H1 (cell line): ENCODE measurements at regions not wholly inside any gene's neighbourhood (a gene's known extent, or its start where the extent isn't known, plus 50 kb on each side); places are given as distances from the start of the nearest gene placed in this dataset.

Source experiments
- CTCF ChIA-PET: fragments of 300-600 bp; sonication (Branson Sonifier 250); formaldehyde crosslinking; loops from one replicate; lab custom pipeline; 2021; ENCODE audit not compliant: partially characterized antibody; lab: Charles Lee
- POLR2A ChIA-PET: fragments of 300-600 bp; sonication (Branson Sonifier 250); formaldehyde crosslinking; loops from one replicate; lab custom pipeline; 2021; ENCODE audit warnings: inconsistent platforms; ENCODE audit not compliant: partially characterized antibody; lab: Charles Lee
- DNase-seq, 2 experiments: peaks; one replicate each; pipeline versions ENCODE4 v3.0.0 to v3.0.0-alpha.2; 2010 to 2022; ENCODE audit warnings: low spot score in 2 of 2, low read depth in 1 of 2, mixed read lengths in 1 of 2
- FAIRE-seq: peaks from 2 replicates; lab custom pipeline; 2011; peaks lifted over from hg19 to GRCh38; lab: Jason Lieb, UNC
- H2AFZ ChIP-seq: 2 replicates; pipeline ENCODE4 v1.8.1; 2012; ENCODE audit warnings: low read length, inconsistent platforms
- H2AK5ac ChIP-seq: 2 replicates; pipeline ENCODE4 v1.6.1; 2013; ENCODE audit warnings: low read depth, low read length
- H2BK120ac ChIP-seq: replicated peaks from 2 replicates; pipeline ENCODE3; 2013; ENCODE audit warnings: low read depth, low read length, inconsistent platforms
- H2BK12ac ChIP-seq: 2 replicates; pipeline ENCODE4 v1.6.1; 2013; ENCODE audit warnings: low read depth, low read length
- H2BK15ac ChIP-seq: 2 replicates; pipeline ENCODE4 v1.6.1; 2013; ENCODE audit warnings: low read length
- H2BK20ac ChIP-seq: 2 replicates; pipeline ENCODE4 v1.6.1; 2013; ENCODE audit warnings: low read length
- H2BK5ac ChIP-seq: 2 replicates; pipeline ENCODE4 v1.6.1; 2013; ENCODE audit warnings: low read depth, low read length
- H3K14ac ChIP-seq: 2 replicates; pipeline ENCODE4 v1.6.1; 2013; ENCODE audit warnings: inconsistent platforms; ENCODE audit not compliant: insufficient read length
- H3K18ac ChIP-seq: 2 replicates; pipeline ENCODE4 v1.6.1; 2013; ENCODE audit warnings: low read length; ENCODE audit errors: extremely low read depth
- H3K23ac ChIP-seq: 2 replicates; pipeline ENCODE4 v1.6.1; 2013; ENCODE audit warnings: inconsistent platforms; ENCODE audit not compliant: insufficient read length
- H3K23me2 ChIP-seq: 2 replicates; pipeline ENCODE4 v1.6.1; 2013; ENCODE audit warnings: low read depth, low read length
- H3K27ac ChIP-seq: 2 replicates; pipeline ENCODE4 v1.6.1; 2011; ENCODE audit warnings: low read depth, low read length, inconsistent platforms
- H3K27me3 ChIP-seq, 4 experiments: replicated peaks in 1 of 4; 1 replicate in 1 of 4; 2 replicates in 3 of 4; pipeline versions ENCODE4 v1.6.1 to v1.8.1; 2011 to 2013; ENCODE audit warnings: low read length in 3 of 4, mild to moderate bottlenecking in 3 of 4, inconsistent platforms in 2 of 4, mixed read lengths in 2 of 4, moderate library complexity in 1 of 4; ENCODE audit not compliant: control insufficient read depth in 3 of 4, insufficient read depth in 3 of 4; ENCODE audit errors: extremely low read depth in 1 of 4
- H3K36me3 ChIP-seq, 4 experiments: 2 replicates each; pipeline versions ENCODE4 v1.6.1 to v1.8.1; 2011 to 2013; ENCODE audit warnings: mild to moderate bottlenecking in 4 of 4, low read length in 3 of 4, moderate library complexity in 2 of 4, control low read depth in 1 of 4, inconsistent platforms in 1 of 4; ENCODE audit not compliant: insufficient read depth in 4 of 4, control insufficient read depth in 2 of 4
- H3K4ac ChIP-seq: replicated peaks from 2 replicates; pipeline ENCODE3; 2013; ENCODE audit warnings: low read length, low read depth, mixed read lengths, inconsistent platforms; ENCODE audit not compliant: insufficient read length
- H3K4me1 ChIP-seq, 4 experiments: replicated peaks in 1 of 4; 1 replicate in 1 of 4; 2 replicates in 3 of 4; pipeline versions ENCODE4 v1.6.1 to v1.8.1; 2011 to 2013; ENCODE audit warnings: low read length in 3 of 4, inconsistent platforms in 2 of 4, mixed read lengths in 1 of 4; ENCODE audit not compliant: insufficient read depth in 4 of 4, control insufficient read depth in 3 of 4
- H3K4me2 ChIP-seq, 2 experiments: 2 replicates each; pipeline versions ENCODE4 v1.6.1 to v1.8.1; 2011 to 2013; ENCODE audit warnings: low read depth in 2 of 2, low read length in 2 of 2, control low read depth in 1 of 2, inconsistent platforms in 1 of 2, mild to moderate bottlenecking in 1 of 2; ENCODE audit not compliant: insufficient read depth in 1 of 2
- H3K4me3 ChIP-seq, 4 experiments: fragments of 200-600, 300-600 bp in 1 of 4; sonication (generic), shearing (Covaris generic), sonication (Bioruptor Twin) in 1 of 4; 2 replicates each; pipeline versions ENCODE4 v1.5.1 to v1.8.1; 2011 to 2016; ENCODE audit warnings: low read length in 4 of 4, low read depth in 3 of 4, control low read depth in 2 of 4, inconsistent platforms in 2 of 4, mild to moderate bottlenecking in 2 of 4, mixed read lengths in 1 of 4, moderate library complexity in 1 of 4; ENCODE audit not compliant: insufficient read depth in 2 of 4; ENCODE audit errors: extremely low read depth in 1 of 4
- H3K56ac ChIP-seq: replicated peaks from 2 replicates; pipeline ENCODE3; 2013; ENCODE audit warnings: low read depth, mild to moderate bottlenecking, mixed read lengths, low read length, inconsistent platforms; ENCODE audit not compliant: insufficient read length
- H3K79me1 ChIP-seq: 2 replicates; pipeline ENCODE4 v1.6.1; 2013; ENCODE audit warnings: low read depth, low read length, control low read depth
- H3K79me2 ChIP-seq, 2 experiments: 2 replicates each; pipeline versions ENCODE4 v1.6.1 to v1.8.1; 2012 to 2013; ENCODE audit warnings: low read length in 2 of 2, mild to moderate bottlenecking in 2 of 2, inconsistent platforms in 1 of 2; ENCODE audit not compliant: insufficient read depth in 2 of 2, control insufficient read depth in 1 of 2
- H3K9ac ChIP-seq, 4 experiments: replicated peaks in 1 of 4; 1 replicate in 1 of 4; 2 replicates in 3 of 4; pipeline versions ENCODE4 v1.6.1 to v1.8.1; 2011 to 2013; ENCODE audit warnings: low read depth in 3 of 4, low read length in 3 of 4, control low read depth in 2 of 4, mild to moderate bottlenecking in 2 of 4, moderate library complexity in 2 of 4, inconsistent platforms in 1 of 4; ENCODE audit errors: extremely low read depth in 1 of 4
- H3K9me3 ChIP-seq, 2 experiments: 2 replicates each; pipeline versions ENCODE4 v1.6.1 to v1.8.1; 2012 to 2013; ENCODE audit warnings: mild to moderate bottlenecking in 2 of 2, moderate library complexity in 2 of 2, control low read depth in 1 of 2, inconsistent platforms in 1 of 2, low read depth in 1 of 2, low read length in 1 of 2, mixed read lengths in 1 of 2; ENCODE audit not compliant: insufficient read depth in 2 of 2
- H4K20me1 ChIP-seq, 2 experiments: replicated peaks in 1 of 2; 2 replicates each; pipeline versions ENCODE3 to v1.8.1; 2011 to 2013; ENCODE audit warnings: inconsistent platforms in 2 of 2, low read length in 2 of 2, mild to moderate bottlenecking in 1 of 2; ENCODE audit not compliant: insufficient read depth in 2 of 2, control insufficient read depth in 1 of 2
- H4K5ac ChIP-seq: 2 replicates; pipeline ENCODE4 v1.6.1; 2013; ENCODE audit warnings: low read length, low read depth, mixed read lengths, inconsistent platforms; ENCODE audit not compliant: insufficient read length
- H4K8ac ChIP-seq: 2 replicates; pipeline ENCODE4 v1.8.0; 2013; ENCODE audit warnings: mild to moderate bottlenecking, moderate library complexity, low read length, inconsistent platforms; ENCODE audit not compliant: insufficient read depth; ENCODE audit errors: extremely low read depth
- H4K91ac ChIP-seq: replicated peaks from 2 replicates; pipeline ENCODE3; 2013; ENCODE audit warnings: low read length, mixed read lengths, inconsistent platforms; ENCODE audit not compliant: insufficient read length
- CBX5 ChIP-seq: fragments of 300-800, 300-1000 bp; sonication (generic); IDR thresholded peaks from 2 replicates; pipeline ENCODE4 v1.7.1; 2016; ENCODE audit warnings: antibody characterized with exemption, low read length, low read depth
- CBX8 ChIP-seq: fragments of 300-800, 300-1000 bp; sonication (generic); IDR thresholded peaks from 2 replicates; pipeline ENCODE4 v1.7.1; 2016; ENCODE audit warnings: low read depth, low read length, borderline replicate concordance
- CHD2 ChIP-seq: IDR thresholded peaks from 2 replicates; pipeline ENCODE4 v1.6.1; 2012; ENCODE audit warnings: low read length, improper control_type of control experiment
- CREB1 ChIP-seq: IDR thresholded peaks from 2 replicates; pipeline ENCODE4 v1.6.1; 2012; ENCODE audit warnings: inconsistent platforms
- EZH2 ChIP-seq: fragments of 200-600 bp; sonication (generic); IDR thresholded peaks from 2 replicates; pipeline ENCODE4 v1.7.1; 2012; ENCODE audit warnings: low read depth, mild to moderate bottlenecking, moderate library complexity, low read length, inconsistent platforms; ENCODE audit not compliant: severe bottlenecking
- FOSL1 ChIP-seq: IDR thresholded peaks from 2 replicates; pipeline ENCODE4 v1.6.1; 2011; ENCODE audit warnings: mild to moderate bottlenecking, low read depth, low read length, moderate library complexity; ENCODE audit not compliant: insufficient read depth
- JUN ChIP-seq: IDR thresholded peaks from 2 replicates; pipeline ENCODE4 v1.6.1; 2011; ENCODE audit warnings: low read depth, mild to moderate bottlenecking, improper control_type of control experiment, low read length
- KDM4A ChIP-seq: IDR thresholded peaks from one replicate; pipeline ENCODE4 v1.7.1; 2012; ENCODE audit warnings: low read depth, mild to moderate bottlenecking, moderate library complexity, low read length, inconsistent platforms; ENCODE audit not compliant: severe bottlenecking
- NANOG ChIP-seq: IDR thresholded peaks from 2 replicates; pipeline ENCODE4 v1.6.1; 2011; ENCODE audit warnings: low read length, low read depth, mild to moderate bottlenecking, inconsistent platforms; ENCODE audit not compliant: insufficient read depth, poor library complexity, severe bottlenecking
- RXRA ChIP-seq: IDR thresholded peaks from 2 replicates; pipeline ENCODE4 v1.6.1; 2011; ENCODE audit warnings: low read depth, mild to moderate bottlenecking, low read length, moderate library complexity; ENCODE audit not compliant: insufficient read depth
- SIRT6 ChIP-seq: IDR thresholded peaks from one replicate; pipeline ENCODE4 v1.7.1; 2012; ENCODE audit warnings: low read length, inconsistent platforms
- SP1 ChIP-seq: IDR thresholded peaks from 2 replicates; pipeline ENCODE4 v1.6.1; 2011; ENCODE audit warnings: low read depth, low read length
- SRF ChIP-seq: IDR thresholded peaks from 2 replicates; pipeline ENCODE4 v1.6.1; 2011; ENCODE audit warnings: mild to moderate bottlenecking, low read depth, low read length, moderate library complexity
- TAF7 ChIP-seq: optimal IDR thresholded peaks from 2 replicates; pipeline ENCODE3; 2011; ENCODE audit warnings: low read depth, mild to moderate bottlenecking, inconsistent platforms, low read length, moderate library complexity, borderline replicate concordance
- WGBS, 2 experiments: shearing (Covaris generic) in 1 of 2; methylation state at CpG; one replicate each; pipeline versions ENCODE4 v1.1.6 to v1.1.7; 2013 to 2015; ENCODE audit warnings: low lambda C conversion rate in 2 of 2, mixed read lengths in 2 of 2, inconsistent platforms in 1 of 2, low coverage in 1 of 2, missing lambda C conversion rate in 1 of 2; ENCODE audit not compliant: insufficient replicate concordance in 2 of 2, insufficient coverage in 1 of 2, insufficient read length in 1 of 2; ENCODE audit errors: extremely low coverage in 1 of 2, missing lambda C conversion rate in 1 of 2; 5-methylcytosine and 5-hydroxymethylcytosine counted together

- ChIA-PET CTCF (no interaction called here), POLR2A (no interaction called here)
- H3K79me1 ChIP-seq = no peaks in the 10 kb centered on the region
- H4K91ac ChIP-seq = no peak overlapping the region
- no peaks in the 10 kb centered on the region for H4K20me1 ChIP-seq
- no peak overlapping the region for H2BK20ac ChIP-seq
- no peak overlapping the region for H3K4me2 ChIP-seq
- FAIRE-seq (no peak), DNase-seq (no peak)
- no peak overlapping the region for H3K23ac ChIP-seq
- H2BK120ac ChIP-seq = no peak overlapping the region
- H3K4me3 ChIP-seq = no peak overlapping the region
- H3K27ac ChIP-seq = no peak overlapping the region
- H3K9me3 ChIP-seq = no peaks in the 10 kb centered on the region
- H2BK15ac ChIP-seq = no peak overlapping the region
- no peak overlapping the region for H2BK12ac ChIP-seq
- H4K5ac ChIP-seq = no peak overlapping the region
- no peak overlapping the region for H2AFZ ChIP-seq
- no peaks in the 10 kb centered on the region for H3K36me3 ChIP-seq
- no peak overlapping the region for H2BK5ac ChIP-seq
- WGBS, 2 experiments = 72% methylated on average over 2 of the region's 2 CpGs; no CpG with 5 or more reads in 1 of the 2 experiments
- H3K18ac ChIP-seq = no peak overlapping the region
- H2AK5ac ChIP-seq = no peak overlapping the region
- no peak overlapping the region for H3K4ac ChIP-seq
- H3K27me3 ChIP-seq = no peaks in the 10 kb centered on the region
- H3K9ac ChIP-seq = no peak overlapping the region
- H3K14ac ChIP-seq = no peak overlapping the region
- no peaks in the 10 kb centered on the region for H3K4me1 ChIP-seq
- no peaks in the 10 kb centered on the region for H3K23me2 ChIP-seq
- no peak overlapping the region for H3K56ac ChIP-seq
- H4K8ac ChIP-seq = no peak overlapping the region
- H3K79me2 ChIP-seq = no peaks in the 10 kb centered on the region
- TF ChIP-seq JUN (no peak), CBX5 (no peak), EZH2 (no peak), RXRA (no peak), SIRT6 (no peak), CHD2 (no peak), SP1 (no peak), CREB1 (no peak), KDM4A (no peak), TAF7 (no peak), NANOG (no peak), CBX8 (no peak), FOSL1 (no peak), SRF (no peak)
These were observed 181.4 kb upstream of the DPT start for GRCh38 chr1:168910403-168910802.
